Smooth muscle cell (in vitro differentiated cells): ENCODE measurements at regions not wholly inside any gene's neighbourhood (a gene's known extent, or its start where the extent isn't known, plus 50 kb on each side); places are given as distances from the start of the nearest gene placed in this dataset.

Source experiments
- DNase-seq: peaks from one replicate; lab custom pipeline; 2025; ENCODE audit not compliant: unreplicated experiment; lab: John Stamatoyannopoulos, UW
- H2AFZ ChIP-seq: fragments of 200-600 bp; sonication (generic); 2 replicates; pipeline ENCODE4 v1.6.0; 2016; ENCODE audit warnings: antibody characterized with exemption, low read depth, mild to moderate bottlenecking
- H3F3A ChIP-seq: fragments of 200-600 bp; sonication (generic); 2 replicates; pipeline ENCODE4 v1.6.0; 2017; ENCODE audit warnings: antibody characterized with exemption, low read depth
- H3K27ac ChIP-seq: fragments of 200-600 bp; sonication (generic); 2 replicates; pipeline ENCODE4 v1.5.1; 2016; ENCODE audit warnings: low read depth, mild to moderate bottlenecking
- H3K27me3 ChIP-seq: fragments of 200-600 bp; sonication (generic); 2 replicates; pipeline ENCODE4 v1.6.1; 2016; ENCODE audit warnings: low read depth, mild to moderate bottlenecking
- H3K36me3 ChIP-seq: fragments of 200-600 bp; sonication (generic); 2 replicates; pipeline ENCODE4 v1.5.1; 2016; ENCODE audit warnings: low read depth
- H3K4me1 ChIP-seq: fragments of 200-600 bp; sonication (generic); 2 replicates; pipeline ENCODE4 v1.5.1; 2016; ENCODE audit warnings: low read depth
- H3K4me2 ChIP-seq: fragments of 200-600 bp; sonication (generic); 2 replicates; pipeline ENCODE4 v1.6.0; 2016; ENCODE audit warnings: mild to moderate bottlenecking
- H3K4me3 ChIP-seq: fragments of 200-600 bp; sonication (generic); 2 replicates; pipeline ENCODE4 v1.5.1; 2016; ENCODE audit warnings: mild to moderate bottlenecking
- H3K79me2 ChIP-seq: fragments of 200-600 bp; sonication (generic); 2 replicates; pipeline ENCODE4 v1.6.0; 2016; ENCODE audit warnings: low read depth, mild to moderate bottlenecking
- H3K9ac ChIP-seq: fragments of 200-600 bp; sonication (generic); 2 replicates; pipeline ENCODE4 v1.6.0; 2016; ENCODE audit warnings: low read depth
- H3K9me3 ChIP-seq: fragments of 200-600 bp; sonication (generic); replicated peaks from 2 replicates; pipeline ENCODE4 v1.5.1; 2016; ENCODE audit warnings: low read depth
- H4K20me1 ChIP-seq: fragments of 200-600 bp; sonication (generic); 2 replicates; pipeline ENCODE4 v1.6.0; 2016; ENCODE audit warnings: low read depth
- CTCF ChIP-seq: fragments of 200-600 bp; sonication (generic); IDR thresholded peaks from 2 replicates; pipeline ENCODE4 v1.5.1; 2017; ENCODE audit warnings: borderline replicate concordance, mild to moderate bottlenecking, antibody characterized with exemption; ENCODE audit not compliant: insufficient read depth, poor library complexity, severe bottlenecking
- WGBS: methylation state at CpG from one replicate; pipeline ENCODE4 v1.1.7; 2016; ENCODE audit warnings: low lambda C conversion rate; 5-methylcytosine and 5-hydroxymethylcytosine counted together

GRCh38 chr14:89660166-89660565 is 243.1 kb upstream of the FOXN3 start:
- Histone ChIP-seq H3K27me3 (no peaks in the 10 kb centered on the region), H3K27ac (no peak overlapping the region), H4K20me1 (no peaks in the 10 kb centered on the region), H3K36me3 (no peaks in the 10 kb centered on the region), H3K9ac (no peak overlapping the region), H2AFZ (no peak overlapping the region), H3K4me1 (no peaks in the 10 kb centered on the region), H3F3A (no peaks in the 10 kb centered on the region), H3K4me3 (no peak overlapping the region), H3K4me2 (no peak overlapping the region), H3K9me3 (no peaks in the 10 kb centered on the region), H3K79me2 (no peaks in the 10 kb centered on the region)
- no peak for DNase-seq
- no peak for TF ChIP-seq CTCF
- 40% methylated on average over 5 of the region's 5 CpGs for whole genome bisulfite sequencing

GRCh38 chr14:89658977-89659670 is 242.1 kb upstream of the FOXN3 start:
- TF ChIP-seq CTCF: no peak
- Histone ChIP-seq H3K36me3 (no peaks in the 10 kb centered on the region), H3K9ac (no peak overlapping the region), H3K27ac (no peak overlapping the region), H3K4me3 (no peak overlapping the region), H4K20me1 (no peaks in the 10 kb centered on the region), H3K27me3 (no peaks in the 10 kb centered on the region), H3K4me1 (no peaks in the 10 kb centered on the region), H2AFZ (no peak overlapping the region), H3K79me2 (no peaks in the 10 kb centered on the region), H3F3A (no peaks in the 10 kb centered on the region), H3K9me3 (no peaks in the 10 kb centered on the region), H3K4me2 (no peak overlapping the region)
- WGBS: 60% methylated on average over 7 of the region's 7 CpGs
- DNase-seq: no peak

GRCh38 chr14:89657014-89657413 is 240.0 kb upstream of the FOXN3 start:
- H3F3A ChIP-seq: no peaks in the 10 kb centered on the region
- WGBS: 100% methylated on average over 1 of the region's 1 CpG
- no peaks in the 10 kb centered on the region for H3K27me3 ChIP-seq
- no peak overlapping the region for H3K27ac ChIP-seq
- H3K4me2 ChIP-seq: no peak overlapping the region
- no peaks in the 10 kb centered on the region for H4K20me1 ChIP-seq
- no peaks in the 10 kb centered on the region for H3K9me3 ChIP-seq
- H3K9ac ChIP-seq: no peak overlapping the region
- no peak overlapping the region for H3K4me3 ChIP-seq
- no peak overlapping the region for H2AFZ ChIP-seq
- TF ChIP-seq CTCF: no peak
- H3K36me3 ChIP-seq: no peaks in the 10 kb centered on the region
- DNase-seq: no peak
- no peaks in the 10 kb centered on the region for H3K4me1 ChIP-seq
- H3K79me2 ChIP-seq: no peaks in the 10 kb centered on the region

- Histone ChIP-seq H3K9me3 (no peaks in the 10 kb centered on the region), H3K79me2 (no peaks in the 10 kb centered on the region), H3K4me2 (no peak overlapping the region), H3K36me3 (no peaks in the 10 kb centered on the region), H3K4me1 (no peaks in the 10 kb centered on the region), H4K20me1 (no peaks in the 10 kb centered on the region), H3K4me3 (no peak overlapping the region), H3K27ac (no peak overlapping the region), H3K9ac (no peak overlapping the region), H3K27me3 (no peaks in the 10 kb centered on the region), H3F3A (no peaks in the 10 kb centered on the region), H2AFZ (no peak overlapping the region)
- DNase-seq: no peak
- WGBS: 100% methylated on average over 1 of the region's 1 CpG
- TF ChIP-seq CTCF: no peak
Observed at GRCh38 chr14:89654998-89655397, 238.0 kb upstream of the FOXN3 start.
